Prostate gland (tissue), 2 donors: ENCODE measurements at regions not wholly inside any gene's neighbourhood (a gene's known extent, or its start where the extent isn't known, plus 50 kb on each side); places are given as distances from the start of the nearest gene placed in this dataset.

Source experiments
- DNase-seq: peaks from one replicate; pipeline ENCODE4 v3.0.0-alpha.2; 2019; ENCODE audit warnings: low spot score
- H3K27ac ChIP-seq, 2 donors: fragments of 200-600 bp; sonication (generic); 2 replicates each; pipeline ENCODE4 v1.5.1; 2017 to 2019
- H3K27me3 ChIP-seq: fragments of 200-600 bp; sonication (generic); replicated peaks from 2 replicates; pipeline ENCODE4 v1.5.1; 2019; ENCODE audit not compliant: insufficient read depth
- H3K36me3 ChIP-seq, 2 donors: fragments of 200-600 bp; sonication (generic); 1 replicate in 1 of 2; 2 replicates in 1 of 2; pipeline versions ENCODE4 v1.5.1 to v1.8.1; 2017 to 2019
- H3K4me1 ChIP-seq: fragments of 200-600 bp; sonication (generic); replicated peaks from 2 replicates; pipeline ENCODE4 v1.5.1; 2019
- H3K4me3 ChIP-seq, 2 donors: fragments of 200-600 bp; sonication (generic); 2 replicates each; pipeline ENCODE4 v1.5.1; 2017 to 2019
- H3K9me3 ChIP-seq: fragments of 200-600 bp; sonication (generic); 2 replicates; pipeline ENCODE4 v1.5.1; 2017
- POLR2A ChIP-seq: fragments of 450-650 bp; IDR thresholded peaks from one replicate; pipeline ENCODE4 v1.6.1; 2016; ENCODE audit warnings: antibody characterized with exemption, mild to moderate bottlenecking
- POLR2AphosphoS5 ChIP-seq: sonication (generic); formaldehyde crosslinking; IDR thresholded peaks from one replicate; pipeline ENCODE4 v1.6.1; 2017; ENCODE audit warnings: antibody characterized with exemption
- WGBS: methylation state at CpG from one replicate; pipeline ENCODE4 v1.1.5; 2018; 5-methylcytosine and 5-hydroxymethylcytosine counted together
- intact Hi-C: fragments of 100-400 bp; cut with DNase I; formaldehyde crosslinking; loops from one replicate; pipeline ENCODE4 v1.14.2; 2022
- TF ChIP-seq, protein P1 (sequence below), 4 experiments: fragments of 200-600 bp in 2 of 4; fragments of 450-650 bp in 2 of 4; sonication (generic) in 2 of 4; IDR thresholded peaks; 1 replicate in 3 of 4; 2 replicates in 1 of 4; pipeline ENCODE4 v1.5.1; 2016 to 2019; ENCODE audit warnings: antibody characterized with exemption in 4 of 4, mild to moderate bottlenecking in 2 of 4, moderate library complexity in 2 of 4

DNA sequence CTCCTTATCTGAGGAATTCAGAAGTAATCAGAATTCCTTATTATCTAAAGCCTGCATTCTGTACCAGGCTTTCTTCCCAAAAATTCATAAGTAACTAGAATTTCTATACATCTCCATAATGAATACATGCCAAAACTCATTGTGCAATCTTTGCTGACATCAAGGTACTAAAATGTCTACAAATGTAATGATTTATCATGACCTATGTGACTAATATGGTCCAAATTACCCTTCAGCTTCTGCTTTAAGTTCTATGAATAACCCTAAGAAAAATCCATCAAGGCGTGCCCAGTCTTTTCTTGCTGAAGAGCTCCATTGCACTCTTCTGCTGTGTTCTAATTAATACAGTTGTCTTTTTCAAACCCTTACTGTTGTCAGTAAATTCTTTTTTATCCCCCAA lies 58.5 kb upstream of the SLITRK1 start:
- H3K4me1 ChIP-seq: no peaks in the 10 kb centered on the region
- intact Hi-C loops: no loop called here
- TF ChIP-seq POLR2AphosphoS5 (no peak), POLR2A (no peak)
- TF ChIP-seq, protein P1, sequence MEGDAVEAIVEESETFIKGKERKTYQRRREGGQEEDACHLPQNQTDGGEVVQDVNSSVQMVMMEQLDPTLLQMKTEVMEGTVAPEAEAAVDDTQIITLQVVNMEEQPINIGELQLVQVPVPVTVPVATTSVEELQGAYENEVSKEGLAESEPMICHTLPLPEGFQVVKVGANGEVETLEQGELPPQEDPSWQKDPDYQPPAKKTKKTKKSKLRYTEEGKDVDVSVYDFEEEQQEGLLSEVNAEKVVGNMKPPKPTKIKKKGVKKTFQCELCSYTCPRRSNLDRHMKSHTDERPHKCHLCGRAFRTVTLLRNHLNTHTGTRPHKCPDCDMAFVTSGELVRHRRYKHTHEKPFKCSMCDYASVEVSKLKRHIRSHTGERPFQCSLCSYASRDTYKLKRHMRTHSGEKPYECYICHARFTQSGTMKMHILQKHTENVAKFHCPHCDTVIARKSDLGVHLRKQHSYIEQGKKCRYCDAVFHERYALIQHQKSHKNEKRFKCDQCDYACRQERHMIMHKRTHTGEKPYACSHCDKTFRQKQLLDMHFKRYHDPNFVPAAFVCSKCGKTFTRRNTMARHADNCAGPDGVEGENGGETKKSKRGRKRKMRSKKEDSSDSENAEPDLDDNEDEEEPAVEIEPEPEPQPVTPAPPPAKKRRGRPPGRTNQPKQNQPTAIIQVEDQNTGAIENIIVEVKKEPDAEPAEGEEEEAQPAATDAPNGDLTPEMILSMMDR (IDR thresholded peaks at IDR 0.05): no peak

DNA sequence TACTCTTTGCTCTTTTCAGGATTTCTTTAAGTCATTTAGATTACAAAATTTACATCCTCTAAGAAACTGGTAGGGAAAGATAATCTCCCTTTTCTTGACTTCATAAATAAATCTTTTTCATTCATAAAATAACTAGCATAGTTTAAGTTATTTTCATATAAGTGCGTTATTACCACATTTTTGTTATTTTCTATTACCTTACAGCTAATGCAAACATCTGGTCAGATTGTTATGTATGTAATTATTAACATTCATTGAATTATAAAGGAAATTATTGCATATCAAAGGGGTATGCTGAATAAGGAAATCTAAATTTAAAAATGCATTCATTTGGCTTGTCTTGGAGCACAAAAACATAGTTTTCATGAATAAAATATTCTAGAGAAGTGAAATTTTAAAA lies 55.3 kb upstream of the SLITRK1 start:
- WGBS: 93% methylated on average over 1 of the region's 1 CpG

More for the DNA sequence above, 58.5 kb upstream of the SLITRK1 start:
- no peaks in the 10 kb centered on the region for H3K36me3 ChIP-seq
- WGBS: 93% methylated on average over 1 of the region's 1 CpG
- H3K27me3 ChIP-seq: no peaks in the 10 kb centered on the region
- no peak for DNase-seq
- no peak overlapping the region for H3K27ac ChIP-seq
- H3K9me3 ChIP-seq: no peaks in the 10 kb centered on the region
- H3K4me3 ChIP-seq: no peak overlapping the region

DNA sequence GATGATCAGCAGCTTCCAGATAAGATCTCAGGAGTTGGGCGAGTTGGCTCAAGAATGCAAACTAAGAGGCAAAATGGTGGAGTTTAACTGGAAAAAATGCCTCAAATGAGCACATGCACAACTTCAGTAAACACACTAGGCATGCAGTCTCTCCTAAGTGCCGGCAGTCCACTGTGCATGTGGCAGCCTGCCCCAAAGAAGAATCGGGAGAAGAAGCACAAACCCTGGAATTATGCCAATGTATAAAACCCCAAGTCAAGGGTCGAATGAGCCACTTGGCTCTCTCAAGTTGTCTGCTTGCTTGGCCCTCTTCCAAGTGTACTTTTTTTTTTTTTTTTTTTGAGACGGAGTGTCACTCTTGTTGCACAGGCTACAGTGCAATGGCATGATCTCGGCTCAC lies 53.3 kb upstream of the SLITRK1 start:
- TF ChIP-seq, protein P1 (IDR thresholded peaks at IDR 0.05): no peak
- no peak for TF ChIP-seq POLR2A
- no peak for TF ChIP-seq POLR2AphosphoS5
- no peak overlapping the region for H3K4me3 ChIP-seq
- no peaks in the 10 kb centered on the region for H3K36me3 ChIP-seq
- H3K4me1 ChIP-seq: no peaks in the 10 kb centered on the region
- H3K27me3 ChIP-seq: no peaks in the 10 kb centered on the region
- intact Hi-C loops: no loop called here
- no peak overlapping the region for H3K27ac ChIP-seq
- no peak for DNase-seq
- WGBS: 41% methylated on average over 6 of the region's 6 CpGs
- H3K9me3 ChIP-seq: no peaks in the 10 kb centered on the region

More for the DNA sequence above, 55.3 kb upstream of the SLITRK1 start:
- no peak overlapping the region for H3K4me3 ChIP-seq
- H3K9me3 ChIP-seq: no peaks in the 10 kb centered on the region
- H3K27me3 ChIP-seq: no peaks in the 10 kb centered on the region
- intact Hi-C loops: no loop called here
- TF ChIP-seq POLR2A: no peak
- TF ChIP-seq POLR2AphosphoS5: no peak
- TF ChIP-seq, protein P1 (IDR thresholded peaks at IDR 0.05): no peak
- no peaks in the 10 kb centered on the region for H3K4me1 ChIP-seq
- DNase-seq: no peak
- H3K36me3 ChIP-seq: no peaks in the 10 kb centered on the region
- no peak overlapping the region for H3K27ac ChIP-seq
